Breast epithelium (tissue), 3 donors: ENCODE measurements at regions not wholly inside any gene's neighbourhood (a gene's known extent, or its start where the extent isn't known, plus 50 kb on each side); places are given as distances from the start of the nearest gene placed in this dataset.

Experiments
- CTCF ChIP-seq, 3 donors: fragments of 450-650 bp; IDR thresholded peaks; one replicate each; pipeline ENCODE4 v1.5.1; 2016 to 2017; ENCODE audit warnings: antibody characterized with exemption in 3 of 3, mild to moderate bottlenecking in 3 of 3, moderate library complexity in 3 of 3
- POLR2AphosphoS5 ChIP-seq, 3 donors: sonication (generic); formaldehyde crosslinking; IDR thresholded peaks; one replicate each; pipeline ENCODE4 v1.6.1; 2017; ENCODE audit warnings: antibody characterized with exemption in 3 of 3

GRCh38 chr3:117626577-117626976 lies 917.0 kb downstream of the TUSC7 start:
- TF ChIP-seq CTCF (IDR thresholded peaks at IDR 0.05): no peak
- no peak for TF ChIP-seq POLR2AphosphoS5 (IDR thresholded peaks at IDR 0.05)
